OCI-LY3 (cell line): ENCODE measurements at regions not wholly inside any gene's neighbourhood (a gene's known extent, or its start where the extent isn't known, plus 50 kb on each side); places are given as distances from the start of the nearest gene placed in this dataset.
"Not testable (repeated sequence)": the region's sequence is repeated elsewhere in the genome, so short reads cannot be mapped to it uniquely, and the experiment has no call there.

Experiments
- H2AFZ ChIP-seq: fragments of 200-600, 300-600 bp; shearing (Covaris generic); 2 replicates; pipeline ENCODE4 v1.6.0; 2014; ENCODE audit warnings: antibody characterized with exemption, low read depth, low read length
- H3K27ac ChIP-seq: fragments of 200-600, 300-600 bp; sonication (generic); 2 replicates; pipeline ENCODE4 v1.5.1; 2014; ENCODE audit warnings: mild to moderate bottlenecking, low read length, moderate library complexity, mixed read lengths
- H3K27me3 ChIP-seq: fragments of 200-600, 300-600 bp; sonication (generic); 2 replicates; pipeline ENCODE4 v1.6.1; 2014; ENCODE audit warnings: low read depth, low read length, mixed read lengths
- H3K36me3 ChIP-seq: fragments of 200-600, 300-600 bp; sonication (generic); replicated peaks from 2 replicates; pipeline ENCODE3; 2014; ENCODE audit warnings: low read depth, low read length, mixed read lengths
- H3K4me1 ChIP-seq: fragments of 300-600, 200-600 bp; sonication (generic); 2 replicates; pipeline ENCODE4 v1.6.1; 2014; ENCODE audit warnings: low read length, mixed read lengths
- H3K4me2 ChIP-seq: fragments of 200-600, 300-600 bp; sonication (generic); 2 replicates; pipeline ENCODE4 v1.6.1; 2014; ENCODE audit warnings: low read length, mixed read lengths
- H3K4me3 ChIP-seq: fragments of 300-600, 200-600 bp; sonication (generic); 2 replicates; pipeline ENCODE4 v1.5.1; 2014; ENCODE audit warnings: antibody characterized with exemption, mild to moderate bottlenecking, low read length, moderate library complexity
- H3K79me2 ChIP-seq: fragments of 300-600, 200-600 bp; shearing (Covaris generic); 2 replicates; pipeline ENCODE4 v1.6.1; 2014; ENCODE audit warnings: mild to moderate bottlenecking, low read length, mixed read lengths
- H3K9ac ChIP-seq: fragments of 300-600, 200-600 bp; shearing (Covaris generic); 2 replicates; pipeline ENCODE4 v1.6.0; 2014; ENCODE audit warnings: mild to moderate bottlenecking, low read length, moderate library complexity
- H3K9me3 ChIP-seq: fragments of 200-600, 300-600 bp; shearing (Covaris generic); 2 replicates; pipeline ENCODE4 v1.6.1; 2014; ENCODE audit warnings: low read length, mixed read lengths; ENCODE audit not compliant: insufficient read depth
- H4K20me1 ChIP-seq: fragments of 200-600, 300-600 bp; sonication (generic); 2 replicates; pipeline ENCODE4 v1.6.1; 2016; ENCODE audit warnings: low read length, mixed read lengths; ENCODE audit not compliant: insufficient read depth
- EZH2phosphoT487 ChIP-seq: fragments of 200-600 bp; shearing (Covaris generic); IDR thresholded peaks from 2 replicates; pipeline ENCODE4 v1.6.1; 2018; ENCODE audit warnings: antibody characterized with exemption, mixed run types, low read depth
- TF ChIP-seq, protein P1 (sequence below): fragments of 200-600, 300-600 bp; sonication (generic); IDR thresholded peaks from 2 replicates; pipeline ENCODE4 v1.5.1; 2014; ENCODE audit warnings: antibody characterized with exemption, low read length, low read depth

DNA sequence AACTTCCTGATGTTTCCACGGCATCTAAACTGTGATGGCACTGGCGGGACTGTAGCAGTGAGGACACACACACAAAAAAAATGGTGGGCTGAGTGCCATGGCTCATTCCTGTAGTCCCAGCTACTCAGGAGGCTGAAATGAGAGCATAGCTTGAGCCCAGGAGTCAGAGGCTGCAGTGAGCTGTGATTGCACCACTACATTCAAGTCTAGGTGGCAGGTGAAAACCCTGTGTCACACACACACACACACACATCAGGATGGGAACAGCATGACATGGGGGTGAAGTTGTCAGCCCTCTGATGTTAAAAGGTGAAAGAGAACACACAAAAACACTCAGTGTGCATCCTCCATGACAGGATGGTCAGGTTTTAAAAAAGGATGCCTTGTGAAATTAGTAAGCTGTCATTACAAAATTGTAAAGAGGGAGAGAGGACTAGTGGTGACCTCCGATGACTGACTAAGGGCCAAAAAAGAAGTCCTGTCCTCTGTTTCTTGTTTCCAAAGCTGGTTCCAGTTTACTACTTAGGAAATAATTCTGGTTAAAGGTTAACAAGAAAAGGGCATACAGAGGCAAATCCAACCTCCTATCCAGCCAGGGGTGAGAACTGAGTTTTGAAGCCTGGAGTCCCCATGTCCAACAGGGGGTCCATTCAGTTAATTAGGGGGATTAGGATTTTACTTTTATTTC is 1600.4 kb downstream of the NLGN4Y start:
- H3K79me2 ChIP-seq: no peaks in the 10 kb centered on the region
- no peak overlapping the region for H3K27ac ChIP-seq
- no peaks in the 10 kb centered on the region for H3K27me3 ChIP-seq
- no peak overlapping the region for H3K4me3 ChIP-seq
- no peaks in the 10 kb centered on the region for H3K4me1 ChIP-seq
- no peaks in the 10 kb centered on the region for H3K36me3 ChIP-seq
- no peaks in the 10 kb centered on the region for H4K20me1 ChIP-seq
- no peaks in the 10 kb centered on the region for H3K9me3 ChIP-seq
- no peak overlapping the region for H3K9ac ChIP-seq
- H2AFZ ChIP-seq: no peak overlapping the region
- no peak overlapping the region for H3K4me2 ChIP-seq
- no peak for TF ChIP-seq EZH2phosphoT487
- TF ChIP-seq, protein P1, sequence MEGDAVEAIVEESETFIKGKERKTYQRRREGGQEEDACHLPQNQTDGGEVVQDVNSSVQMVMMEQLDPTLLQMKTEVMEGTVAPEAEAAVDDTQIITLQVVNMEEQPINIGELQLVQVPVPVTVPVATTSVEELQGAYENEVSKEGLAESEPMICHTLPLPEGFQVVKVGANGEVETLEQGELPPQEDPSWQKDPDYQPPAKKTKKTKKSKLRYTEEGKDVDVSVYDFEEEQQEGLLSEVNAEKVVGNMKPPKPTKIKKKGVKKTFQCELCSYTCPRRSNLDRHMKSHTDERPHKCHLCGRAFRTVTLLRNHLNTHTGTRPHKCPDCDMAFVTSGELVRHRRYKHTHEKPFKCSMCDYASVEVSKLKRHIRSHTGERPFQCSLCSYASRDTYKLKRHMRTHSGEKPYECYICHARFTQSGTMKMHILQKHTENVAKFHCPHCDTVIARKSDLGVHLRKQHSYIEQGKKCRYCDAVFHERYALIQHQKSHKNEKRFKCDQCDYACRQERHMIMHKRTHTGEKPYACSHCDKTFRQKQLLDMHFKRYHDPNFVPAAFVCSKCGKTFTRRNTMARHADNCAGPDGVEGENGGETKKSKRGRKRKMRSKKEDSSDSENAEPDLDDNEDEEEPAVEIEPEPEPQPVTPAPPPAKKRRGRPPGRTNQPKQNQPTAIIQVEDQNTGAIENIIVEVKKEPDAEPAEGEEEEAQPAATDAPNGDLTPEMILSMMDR: no peak

- TF ChIP-seq, protein P1: no peak
- no peak for TF ChIP-seq EZH2phosphoT487
- Histone ChIP-seq H3K4me2 (no peak overlapping the region), H2AFZ (no peak overlapping the region)
Measured at GRCh38 chrY:16136581-16137298, 1612.4 kb downstream of the NLGN4Y start.

GRCh38 chrY:16157801-16158200 is 1633.5 kb downstream of the NLGN4Y start:
- no peaks in the 10 kb centered on the region for H3K36me3 ChIP-seq
- H2AFZ ChIP-seq: no peak overlapping the region
- no peak for TF ChIP-seq EZH2phosphoT487
- TF ChIP-seq, protein P1: no peak
- H3K27me3 ChIP-seq: no peaks in the 10 kb centered on the region
- no peaks in the 10 kb centered on the region for H4K20me1 ChIP-seq
- no peak overlapping the region for H3K27ac ChIP-seq
- no peaks in the 10 kb centered on the region for H3K4me1 ChIP-seq
- H3K79me2 ChIP-seq: no peaks in the 10 kb centered on the region
- H3K4me3 ChIP-seq: no peak overlapping the region
- H3K9me3 ChIP-seq: no peaks in the 10 kb centered on the region
- H3K4me2 ChIP-seq: no peak overlapping the region
- H3K9ac ChIP-seq: no peak overlapping the region

More at GRCh38 chrY:16136581-16137298, 1612.4 kb downstream of the NLGN4Y start:
- H3K4me1 ChIP-seq: peaks cover 7% of the 10 kb centered on the region
- H3K27me3 ChIP-seq: no peaks in the 10 kb centered on the region
- no peak overlapping the region for H3K9ac ChIP-seq
- H3K27ac ChIP-seq: no peak overlapping the region
- H3K36me3 ChIP-seq: no peaks in the 10 kb centered on the region
- no peak overlapping the region for H3K4me3 ChIP-seq
- H3K79me2 ChIP-seq: no peaks in the 10 kb centered on the region
- no peaks in the 10 kb centered on the region for H4K20me1 ChIP-seq
- H3K9me3 ChIP-seq: no peaks in the 10 kb centered on the region

GRCh38 chrY:16175740-16176139 is 1651.4 kb downstream of the NLGN4Y start:
- not testable (repeated sequence) for H3K9ac ChIP-seq, H3K36me3 ChIP-seq, H3K4me2 ChIP-seq

DNA sequence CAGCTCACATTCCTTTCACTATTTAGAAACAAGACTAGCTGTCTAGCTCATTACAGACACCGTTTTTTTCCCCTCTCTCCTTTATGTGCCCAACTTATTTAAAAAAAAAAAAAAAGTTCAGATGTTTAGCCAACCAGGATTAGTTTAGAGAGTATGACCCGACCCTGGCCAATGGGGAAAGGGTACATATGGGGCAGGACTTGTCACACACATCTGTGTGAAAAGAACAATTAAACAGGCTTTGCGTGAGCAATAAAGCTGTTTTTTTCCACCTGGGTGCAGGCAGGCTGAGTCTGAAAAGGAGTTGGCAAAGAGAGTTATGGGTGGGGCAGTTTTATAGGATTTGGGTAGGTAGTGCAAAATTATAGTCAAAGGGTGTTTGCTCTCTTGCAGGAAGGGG is 1674.5 kb downstream of the CDY2B start:
- not testable (repeated sequence) for H3K4me2 ChIP-seq, H3K79me2 ChIP-seq, H3K27me3 ChIP-seq, H2AFZ ChIP-seq, H3K4me3 ChIP-seq, H3K9ac ChIP-seq, H3K27ac ChIP-seq, H3K4me1 ChIP-seq, H3K9me3 ChIP-seq, H3K36me3 ChIP-seq, H4K20me1 ChIP-seq

More at GRCh38 chrY:16175740-16176139, 1651.4 kb downstream of the NLGN4Y start:
- not testable (repeated sequence) for H2AFZ ChIP-seq, H3K4me1 ChIP-seq, H3K27me3 ChIP-seq, H3K27ac ChIP-seq, H3K79me2 ChIP-seq, H3K9me3 ChIP-seq, H3K4me3 ChIP-seq, H4K20me1 ChIP-seq

DNA sequence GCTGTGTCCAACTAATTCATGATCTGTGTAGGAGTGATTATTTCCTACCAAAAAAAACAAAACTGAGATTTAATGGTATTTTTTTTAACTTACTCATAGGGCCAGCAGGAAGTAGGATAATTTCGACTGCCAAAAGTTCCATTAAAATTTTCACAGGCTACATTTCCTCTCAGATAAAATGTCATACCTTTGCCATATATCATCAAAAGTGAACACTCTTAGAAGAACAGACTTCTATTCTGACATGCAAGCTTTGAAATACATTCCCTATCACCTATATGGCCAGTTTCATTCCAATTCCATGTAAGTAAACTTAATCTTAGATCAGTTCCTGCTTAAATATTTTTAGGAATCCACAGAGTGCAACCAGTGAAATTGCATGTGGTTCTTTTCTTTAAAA is 1636.7 kb downstream of the CDY2B start:
- H3K27ac ChIP-seq, H2AFZ ChIP-seq, H3K9ac ChIP-seq, H3K4me3 ChIP-seq, H4K20me1 ChIP-seq, H3K27me3 ChIP-seq, H3K79me2 ChIP-seq, H3K9me3 ChIP-seq, H3K4me1 ChIP-seq, H3K36me3 ChIP-seq, H3K4me2 ChIP-seq: not testable (repeated sequence)
